Fibroblast of lung (primary cell): ENCODE measurements at regions not wholly inside any gene's neighbourhood (a gene's known extent, or its start where the extent isn't known, plus 50 kb on each side); places are given as distances from the start of the nearest gene placed in this dataset.

Source experiments
- CTCF ChIP-seq, 2 donors: IDR thresholded peaks in 1 of 2; conservative IDR thresholded peaks in 1 of 2; 1 replicate in 1 of 2; 2 replicates in 1 of 2; pipeline ENCODE4 v1.5.1; 2011 to 2012; ENCODE audit warnings: low read length in 2 of 2, control low read depth in 1 of 2, inconsistent platforms in 1 of 2, low read depth in 1 of 2, mild to moderate bottlenecking in 1 of 2
- EZH2 ChIP-seq: IDR thresholded peaks from 2 replicates; pipeline ENCODE4 v1.5.1; 2012; ENCODE audit warnings: low read length, control low read depth, mild to moderate bottlenecking; ENCODE audit errors: missing control alignments

DNA sequence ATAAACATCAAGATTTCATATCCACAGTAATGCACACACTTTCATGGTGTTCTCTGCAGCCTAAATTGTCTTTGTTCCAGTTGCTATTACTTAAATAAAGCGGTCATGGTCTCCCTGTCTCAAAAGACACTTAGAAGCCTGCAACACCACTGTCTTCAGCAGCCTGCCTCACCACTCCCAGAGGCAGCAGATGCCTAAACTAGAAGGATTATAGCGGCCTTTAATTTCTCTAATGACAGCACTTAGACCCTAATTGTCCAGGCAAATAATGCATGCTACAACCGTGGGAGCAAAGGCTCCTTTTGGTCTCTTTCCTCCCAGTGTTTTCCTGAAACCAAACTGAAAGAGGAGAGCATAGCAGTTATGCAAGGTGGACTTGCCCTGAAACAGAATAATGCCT is 248.8 kb upstream of the SLC39A10 start:
- TF ChIP-seq CTCF (conservative IDR thresholded peaks at IDR 0.05 in 1 of 2, IDR thresholded peaks at IDR 0.05 in 1 of 2; ENCODE audit: low read depth in 1 of 2, low read length in 2 of 2), result no peak
- TF ChIP-seq EZH2, result no peak
